GM21576 (cell line): ENCODE measurements at regions not wholly inside any gene's neighbourhood (a gene's known extent, or its start where the extent isn't known, plus 50 kb on each side); places are given as distances from the start of the nearest gene placed in this dataset.

Source experiments
- ATAC-seq: cut with Tn5 transposase; IDR thresholded peaks from one replicate; pipeline ENCODE4 v1.9.1; 2021; ENCODE audit warnings: mild to moderate bottlenecking, moderate library complexity; ENCODE audit not compliant: unreplicated experiment

- ATAC-seq: no peak
Observed at GRCh38 chr4:64614276-64614675, 205.0 kb upstream of the TECRL start.

GRCh38 chr4:64613046-64613445 lies 203.8 kb upstream of the TECRL start:
- ATAC-seq: no peak

- no peak for ATAC-seq
Observed at GRCh38 chr4:64598066-64598465, 188.8 kb upstream of the TECRL start.

GRCh38 chr4:64594723-64595122 lies 185.5 kb upstream of the TECRL start:
- no peak for ATAC-seq

GRCh38 chr4:64588507-64588906 lies 179.3 kb upstream of the TECRL start:
- ATAC-seq: no peak

- peak; percentile 68 for ATAC-seq
Observed at GRCh38 chr4:64584981-64585557, 175.8 kb upstream of the TECRL start.

- ATAC-seq: no peak
Observed at GRCh38 chr4:64584125-64584524, 174.9 kb upstream of the TECRL start.

GRCh38 chr4:64582492-64582891 lies 173.2 kb upstream of the TECRL start:
- ATAC-seq: no peak

- no peak for ATAC-seq
Observed at GRCh38 chr4:64581422-64581821, 172.2 kb upstream of the TECRL start.

- ATAC-seq: no peak
Observed at GRCh38 chr4:64564126-64564525, 154.9 kb upstream of the TECRL start.

GRCh38 chr4:64559571-64559970 lies 150.3 kb upstream of the TECRL start:
- no peak for ATAC-seq

- ATAC-seq: no peak
Observed at GRCh38 chr4:64551125-64551524, 141.9 kb upstream of the TECRL start.

- ATAC-seq: no peak
Observed at GRCh38 chr4:64545593-64545992, 136.3 kb upstream of the TECRL start.

- peak; percentile 94 for ATAC-seq
Observed at GRCh38 chr4:64539234-64539849, 130.1 kb upstream of the TECRL start.

- no peak for ATAC-seq
Observed at GRCh38 chr4:64538219-64538618, 129.0 kb upstream of the TECRL start.

GRCh38 chr4:64533637-64534036 lies 124.4 kb upstream of the TECRL start:
- ATAC-seq: no peak

- no peak for ATAC-seq
Observed at GRCh38 chr4:64533159-64533558, 123.9 kb upstream of the TECRL start.

GRCh38 chr4:64520421-64520820 lies 111.2 kb upstream of the TECRL start:
- no peak for ATAC-seq

- no peak for ATAC-seq
Observed at GRCh38 chr4:64518600-64518999, 109.3 kb upstream of the TECRL start.

- ATAC-seq: no peak
Observed at GRCh38 chr4:64516176-64516575, 106.9 kb upstream of the TECRL start.

GRCh38 chr4:64508089-64508488 lies 98.8 kb upstream of the TECRL start:
- no peak for ATAC-seq

GRCh38 chr4:64503945-64504675 lies 94.9 kb upstream of the TECRL start:
- no peak for ATAC-seq
